ENCODE measurements at regions not wholly inside any gene's neighbourhood (a gene's known extent, or its start where the extent isn't known, plus 50 kb on each side); places are given as distances from the start of the nearest gene placed in this dataset.

DNA sequence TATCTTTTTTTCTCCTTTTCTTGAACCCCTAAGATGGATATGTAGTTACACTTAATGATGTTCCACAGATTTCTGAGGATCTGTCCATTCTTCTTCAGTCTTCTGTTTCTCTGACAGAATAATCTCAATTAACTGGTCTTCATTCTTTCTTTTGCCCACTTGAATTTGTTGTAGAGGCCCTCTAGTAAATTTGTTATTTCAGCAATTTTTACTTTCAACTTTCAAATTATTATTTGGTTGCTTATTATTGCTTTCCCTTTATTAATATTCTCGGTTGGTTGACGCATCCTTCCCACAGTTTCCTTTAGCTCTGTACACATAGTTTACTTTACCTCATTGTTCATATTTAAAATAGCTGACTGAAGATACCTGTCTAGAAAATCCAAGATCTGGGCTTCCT lies 1013.7 kb upstream of the CNTN5 start:
- Histone ChIP-seq H3K4ac (ENCODE audit: low read depth, low read length) (no peak overlapping the region), H3K79me1 (ENCODE audit: low read depth in 1 of 2, low read length in 2 of 2) (no peaks in the 10 kb centered on the region), H3K9me1 (ENCODE audit: insufficient read depth, low read length) (no peaks in the 10 kb centered on the region), H4K20me1 (ENCODE audit: insufficient read depth, low read length) (no peaks in the 10 kb centered on the region), H3K4me3 (ENCODE audit: insufficient read depth, low read depth, low read length) (no peak overlapping the region), H2AFZ (replicated peaks; ENCODE audit: low read length, poor library complexity) (no peak overlapping the region), H3K18ac (ENCODE audit: low read depth, low read length) (no peak overlapping the region), H3K4me1 (ENCODE audit: control insufficient read depth, insufficient read depth, low read length) (no peaks in the 10 kb centered on the region), H3K27me3 (ENCODE audit: control insufficient read depth, insufficient read depth, low read length) (no peaks in the 10 kb centered on the region), H2BK5ac (ENCODE audit: low read depth, low read length, poor library complexity, severe bottlenecking) (no peak overlapping the region), H2AK9ac (replicated peaks; ENCODE audit: low read depth, low read length, poor library complexity) (no peak overlapping the region), H3K27ac (ENCODE audit: insufficient read depth, low read length) (no peak overlapping the region), H3K36me3 (ENCODE audit: control insufficient read depth, insufficient read depth, low read length) (no peaks in the 10 kb centered on the region), H3K56ac (ENCODE audit: extremely low read depth, insufficient read depth, low read length) (no peak overlapping the region), H4K5ac (ENCODE audit: low read depth, low read length) (no peak overlapping the region), H3K4me2 (ENCODE audit: low read depth, low read length) (no peak overlapping the region), H4K8ac (ENCODE audit: low read depth in 2 of 2, low read length in 2 of 2) (no peak overlapping the region), H2BK15ac (ENCODE audit: low read depth, low read length) (no peak overlapping the region), H2BK20ac (ENCODE audit: low read depth, low read length) (no peak overlapping the region), H3K23ac (ENCODE audit: low read depth, low read length) (no peak overlapping the region), H4K91ac (ENCODE audit: insufficient read depth, low read depth, low read length) (no peak overlapping the region), H3K9me3 (ENCODE audit: control insufficient read depth, insufficient read depth, low read length) (no peaks in the 10 kb centered on the region), H3K14ac (replicated peaks; ENCODE audit: low read depth, low read length) (no peak overlapping the region), H2AK5ac (ENCODE audit: low read depth, low read length) (no peak overlapping the region), H2BK120ac (ENCODE audit: low read depth, low read length) (no peak overlapping the region), H3K9ac (ENCODE audit: low read depth, low read length) (no peak overlapping the region)
- WGBS, 2 experiments (ENCODE audit: extremely low coverage in 2 of 2, insufficient read length in 1 of 2): no CpG with 5 or more reads among the region's 2 CpGs
- intact Hi-C loops (cut with micrococcal nuclease): no loop called here
- peak; percentile 8; the same call in 1 of the 2 replicates for TF ChIP-seq MAFK (IDR thresholded peaks at IDR 0.05; ENCODE audit: low read depth, low read length)
- no peak for TF ChIP-seq RFX5 (IDR thresholded peaks at IDR 0.05; ENCODE audit: low read depth, low read length)
- no peak for ATAC-seq (ENCODE audit: low read depth)
- no peak for DNase-seq
- in situ Hi-C loops (cut with MboI; ENCODE audit: low sequenced_read_pairs): no loop called here
- no TSS peak for BruUV-seq (replicated peaks)
- POLR2A ChIA-PET (ENCODE audit: unreplicated experiment): no interaction called here
- CTCF ChIA-PET: no interaction called here
- dilution Hi-C loops (cut with HindIII; ENCODE audit: low sequenced_read_pairs, unreplicated experiment): no loop called here

All from IMR-90 (cell line).